ENCODE measurements at regions not wholly inside any gene's neighbourhood (a gene's known extent, or its start where the extent isn't known, plus 50 kb on each side); places are given as distances from the start of the nearest gene placed in this dataset.

GRCh38 chr2:207473049-207473930, 56.5 kb upstream of the CREB1 start:
- TF ChIP-seq CTCF (IDR thresholded peaks at IDR 0.05), result no peak
- TF ChIP-seq POLR2A (IDR thresholded peaks at IDR 0.05), result no peak

All from lower leg skin (tissue), 3 donors.